GM10248 (cell line): ENCODE measurements at regions not wholly inside any gene's neighbourhood (a gene's known extent, or its start where the extent isn't known, plus 50 kb on each side); places are given as distances from the start of the nearest gene placed in this dataset.

ENCODE experiments used
- CTCF ChIA-PET: fragments of 300-600 bp; sonication (Branson Sonifier 250); formaldehyde crosslinking; extraction: SDS; loops from one replicate; lab custom pipeline; 2021; ENCODE audit warnings: antibody characterized with exemption; lab: Yijun Ruan, JAX
- POLR2A ChIA-PET: fragments of 350-650 bp; sonication (Branson Sonifier 250); formaldehyde crosslinking; extraction: SDS; loops from one replicate; lab custom pipeline; 2020; ENCODE audit warnings: antibody characterized with exemption; lab: Yijun Ruan, JAX
- DNase-seq: peaks from one replicate; pipeline ENCODE4 v3.0.0; 2012; ENCODE audit errors: extremely low spot score
- TF ChIP-seq, protein P1 (sequence below): IDR thresholded peaks from 2 replicates; pipeline ENCODE4 v1.5.1; 2012; ENCODE audit warnings: mild to moderate bottlenecking, low read depth; ENCODE audit errors: extremely low read depth, missing control alignments, control extremely low read depth

DNA sequence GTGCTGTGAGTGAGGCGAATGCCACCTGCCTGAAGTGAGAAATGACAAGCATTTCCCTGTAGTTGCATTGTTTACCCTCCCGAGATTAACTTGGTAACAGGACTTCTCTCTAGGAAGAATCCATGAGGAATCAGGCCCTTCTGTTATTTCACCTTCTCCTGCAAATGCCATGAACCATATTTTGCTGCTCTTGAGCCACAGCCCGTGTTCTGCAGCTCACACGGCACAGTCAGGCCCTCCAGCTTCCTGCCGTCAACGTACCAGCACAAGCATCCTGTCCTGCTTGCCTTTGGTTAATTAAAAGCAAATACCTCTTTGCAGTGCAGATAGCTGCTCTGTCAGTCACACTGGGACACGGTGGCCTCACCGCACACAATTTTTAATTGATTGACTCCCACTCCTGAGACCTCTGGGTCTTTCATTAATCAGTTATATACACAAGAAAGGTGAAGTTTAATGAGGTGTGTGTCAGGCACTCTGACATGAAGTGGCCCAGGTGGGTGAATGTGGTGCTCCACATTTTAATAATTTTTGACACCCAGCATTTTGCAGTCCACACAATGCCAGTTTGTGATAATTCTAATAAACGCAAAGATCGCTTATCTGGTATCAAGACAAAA lies 95.3 kb upstream of the ASB18 start:
- DNase-seq = no peak
- TF ChIP-seq, protein P1, sequence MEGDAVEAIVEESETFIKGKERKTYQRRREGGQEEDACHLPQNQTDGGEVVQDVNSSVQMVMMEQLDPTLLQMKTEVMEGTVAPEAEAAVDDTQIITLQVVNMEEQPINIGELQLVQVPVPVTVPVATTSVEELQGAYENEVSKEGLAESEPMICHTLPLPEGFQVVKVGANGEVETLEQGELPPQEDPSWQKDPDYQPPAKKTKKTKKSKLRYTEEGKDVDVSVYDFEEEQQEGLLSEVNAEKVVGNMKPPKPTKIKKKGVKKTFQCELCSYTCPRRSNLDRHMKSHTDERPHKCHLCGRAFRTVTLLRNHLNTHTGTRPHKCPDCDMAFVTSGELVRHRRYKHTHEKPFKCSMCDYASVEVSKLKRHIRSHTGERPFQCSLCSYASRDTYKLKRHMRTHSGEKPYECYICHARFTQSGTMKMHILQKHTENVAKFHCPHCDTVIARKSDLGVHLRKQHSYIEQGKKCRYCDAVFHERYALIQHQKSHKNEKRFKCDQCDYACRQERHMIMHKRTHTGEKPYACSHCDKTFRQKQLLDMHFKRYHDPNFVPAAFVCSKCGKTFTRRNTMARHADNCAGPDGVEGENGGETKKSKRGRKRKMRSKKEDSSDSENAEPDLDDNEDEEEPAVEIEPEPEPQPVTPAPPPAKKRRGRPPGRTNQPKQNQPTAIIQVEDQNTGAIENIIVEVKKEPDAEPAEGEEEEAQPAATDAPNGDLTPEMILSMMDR = no peak
- ChIA-PET POLR2A (no interaction called here), CTCF (interaction anchor here (1.3 kb wide), 1 partner anchor 392 kb away, joined by 3 read pairs; no protein-coding TSS in a partner anchor)

DNA sequence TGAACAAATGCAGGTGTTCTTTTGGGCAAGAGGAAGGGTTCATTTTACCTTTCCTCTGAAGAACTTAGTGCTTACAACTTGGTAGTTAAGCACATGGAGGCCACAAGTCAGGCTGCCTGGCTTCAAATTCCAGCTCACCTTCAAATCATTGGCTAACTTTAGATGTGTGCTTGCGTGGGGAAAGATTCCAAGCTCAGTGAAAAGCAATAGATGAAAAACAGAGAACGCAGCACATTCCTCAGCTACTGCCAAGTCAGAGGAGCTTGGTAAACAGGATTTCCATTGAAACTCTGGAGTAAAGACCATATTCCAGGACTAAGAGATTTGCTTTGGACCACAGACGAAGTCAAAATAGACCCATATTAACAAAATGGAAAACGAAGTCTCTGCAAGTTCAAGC lies 96.3 kb upstream of the ASB18 start:
- ChIA-PET CTCF (interaction anchor here (1.3 kb wide), 1 partner anchor 391 kb away, joined by 3 read pairs; no protein-coding TSS in a partner anchor), POLR2A (no interaction called here)
- TF ChIP-seq, protein P1 = no peak
- DNase-seq = no peak

DNA sequence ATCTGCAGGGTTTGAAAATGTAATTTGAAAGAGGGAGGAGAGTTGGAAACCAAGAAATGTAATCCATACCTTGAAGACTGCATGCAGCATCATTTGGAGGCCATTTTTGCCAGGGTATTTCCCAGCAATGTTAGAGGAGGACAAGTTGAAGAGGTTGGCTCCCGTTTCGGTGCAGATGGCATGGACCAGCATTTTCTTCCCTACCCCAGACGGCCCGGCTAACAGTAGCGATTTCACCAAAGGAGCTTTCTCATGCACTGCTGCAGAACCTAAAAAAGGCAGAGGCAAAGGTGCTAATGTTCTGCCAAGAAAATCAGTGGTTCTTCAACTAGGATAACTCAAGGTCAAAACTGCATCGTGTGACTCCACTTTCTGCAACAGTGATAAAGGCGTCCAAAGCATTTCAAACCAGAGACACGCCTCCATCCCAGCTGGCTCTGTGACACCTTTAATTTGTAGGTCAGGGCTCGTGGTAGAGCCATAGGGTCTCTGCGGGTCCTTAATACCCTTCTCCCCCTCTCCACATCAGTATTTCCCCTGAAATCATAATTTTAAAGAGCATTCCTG lies 99.6 kb upstream of the ASB18 start:
- POLR2A ChIA-PET = interaction anchor here (0.7 kb wide), 1 partner anchor 675 kb away, joined by 5 read pairs; no protein-coding TSS in a partner anchor
- no peak for DNase-seq
- CTCF ChIA-PET = interaction anchor here (1.1 kb wide), 1 partner anchor 148 kb away, joined by 3 read pairs; no protein-coding TSS in a partner anchor
- TF ChIP-seq, protein P1 = no peak

DNA sequence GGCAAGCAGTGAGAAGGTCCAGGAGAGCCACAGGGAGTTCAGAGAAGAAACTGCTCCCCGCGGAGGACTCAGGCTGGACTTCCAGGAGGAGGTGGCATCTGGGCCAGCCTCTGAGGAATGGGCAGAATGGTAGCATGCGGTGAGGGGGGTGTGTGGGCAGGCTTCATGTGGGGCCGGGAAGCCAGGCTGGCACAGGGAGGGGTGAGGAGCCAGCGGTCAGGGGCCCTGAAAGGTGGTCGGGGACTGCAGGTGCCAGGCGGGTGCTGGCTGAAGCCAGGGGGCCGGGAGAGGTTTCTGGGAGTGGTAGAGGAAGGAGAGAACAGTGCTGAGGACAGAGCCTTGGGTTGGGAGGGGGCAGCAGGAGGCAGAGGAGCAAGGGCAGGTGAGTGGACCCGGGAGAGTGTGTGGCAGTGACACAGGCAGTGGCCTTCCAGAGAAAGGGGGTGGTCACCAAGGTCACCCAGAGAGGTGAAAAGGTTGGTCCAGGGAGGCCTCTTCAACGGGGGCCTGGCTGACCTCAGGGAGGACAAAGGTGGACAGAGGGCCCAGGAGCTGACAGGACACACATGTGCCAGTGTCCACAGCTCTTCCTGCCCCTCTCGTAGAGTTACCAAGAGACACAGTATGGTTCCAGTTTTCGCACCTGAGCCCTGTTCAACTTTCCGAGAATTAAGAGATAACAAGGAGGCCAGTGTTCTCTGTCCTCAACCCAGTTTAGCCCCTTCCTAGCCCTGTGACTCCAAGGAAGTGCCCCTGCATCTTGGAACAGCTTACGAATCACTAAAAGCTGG lies 101.2 kb upstream of the ASB18 start:
- TF ChIP-seq, protein P1 = no peak
- no peak for DNase-seq
- ChIA-PET CTCF (interaction anchor here (1.6 kb wide), 1 partner anchor 12 kb away, joined by 6 read pairs; no protein-coding TSS in a partner anchor), POLR2A (no interaction called here)

DNA sequence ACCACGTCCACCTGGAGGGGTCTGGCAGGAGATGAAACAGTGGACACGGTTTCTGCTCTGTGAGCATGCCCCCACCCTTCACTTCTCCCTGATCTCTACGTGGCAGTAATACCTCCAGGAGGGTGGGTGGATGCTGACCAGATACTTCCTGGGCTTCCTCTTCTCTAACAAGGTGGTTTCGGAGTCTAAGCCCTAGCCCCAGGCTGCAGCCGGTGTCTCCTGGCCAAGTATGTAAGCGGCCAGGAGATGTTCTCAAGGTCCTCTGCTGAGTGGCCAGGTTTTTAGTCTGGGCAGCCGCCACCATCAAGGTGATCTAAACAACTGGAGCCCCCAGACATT lies 101.8 kb upstream of the ASB18 start:
- CTCF ChIA-PET = interaction anchor here (1.6 kb wide), 1 partner anchor 12 kb away, joined by 6 read pairs; no protein-coding TSS in a partner anchor
- TF ChIP-seq, protein P1 = no peak
- POLR2A ChIA-PET = no interaction called here
- no peak for DNase-seq

DNA sequence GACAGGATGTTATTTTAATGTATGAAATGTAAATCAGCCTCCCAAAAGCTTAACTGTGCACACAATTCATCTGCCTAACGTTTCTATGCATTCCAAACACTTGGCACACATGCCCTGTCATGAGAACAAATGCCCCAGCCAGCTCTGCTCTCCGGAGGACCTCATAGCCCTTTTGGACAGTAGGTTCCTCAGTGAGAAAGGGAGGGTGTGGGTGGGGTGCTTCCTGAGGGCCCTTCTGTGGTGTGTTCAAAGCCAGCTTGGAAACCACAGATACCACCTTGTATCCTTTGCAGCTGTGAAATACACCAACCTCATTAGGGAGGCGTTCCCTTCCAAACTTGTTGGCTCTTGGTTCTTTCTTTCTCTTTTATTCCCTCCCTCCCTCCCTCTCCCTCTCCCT lies 102.2 kb upstream of the ASB18 start:
- POLR2A ChIA-PET = interaction anchor here (0.6 kb wide), 1 partner anchor 1632 kb away, joined by 3 read pairs; no protein-coding TSS in a partner anchor
- TF ChIP-seq, protein P1 = no peak
- DNase-seq = no peak
- CTCF ChIA-PET = interaction anchor here (1.6 kb wide), 1 partner anchor 13 kb away, joined by 6 read pairs; no protein-coding TSS in a partner anchor
